HCT116 (cell line): ENCODE measurements at regions not wholly inside any gene's neighbourhood (a gene's known extent, or its start where the extent isn't known, plus 50 kb on each side); places are given as distances from the start of the nearest gene placed in this dataset.

Experiments
- ATAC-seq: fragments of 200-7000 bp; cut with Tn5 transposase; 2 replicates; pipeline ENCODE4 v1.9.1; 2020; ENCODE audit warnings: mild to moderate bottlenecking, moderate library complexity
- BruUV-seq: library from RNA; stranded (reverse); fragments of 400-500 nt; replicated peaks from 2 replicates; lab custom pipeline; 2021; lab: Mats Ljungman, UMichigan
- CTCF ChIA-PET: fragments of 300-600 bp; sonication (Branson Sonifier 250); formaldehyde crosslinking; loops from one replicate; lab custom pipeline; 2021; ENCODE audit warnings: antibody characterized with exemption; lab: Charles Lee
- POLR2A ChIA-PET: fragments of 300-600, 350-600 bp; sonication (Branson Sonifier 250); formaldehyde crosslinking; loops from one replicate; lab custom pipeline; 2021; ENCODE audit warnings: antibody characterized with exemption; lab: Charles Lee
- RAD21 ChIA-PET, 2 experiments: fragments of 300-600 bp; sonication (Branson Sonifier 250); formaldehyde crosslinking; loops; one replicate each; lab custom pipeline; 2023; ENCODE audit warnings: low total read pairs in 2 of 2; ENCODE audit not compliant: uncharacterized antibody in 2 of 2, unreplicated experiment in 2 of 2, low non-redundant PET in 1 of 2; lab: Charles Lee
- DNase-seq: peaks from one replicate; pipeline ENCODE4 v3.0.0-alpha.2; 2010; ENCODE audit warnings: low read depth, low spot score
- H2AFZ ChIP-seq: fragments of 200-600 bp; shearing (Covaris generic), sonication (generic); 2 replicates; pipeline ENCODE4 v1.6.1; 2017; ENCODE audit warnings: low read depth, mixed run types, mixed read lengths, antibody characterized with exemption, low read length; ENCODE audit not compliant: poor library complexity, severe bottlenecking
- H3K27ac ChIP-seq: 2 replicates; pipeline ENCODE4 v1.5.1; 2012; ENCODE audit warnings: low read depth, low read length
- H3K27me3 ChIP-seq: fragments of 200-600 bp; sonication (generic); 2 replicates; pipeline ENCODE4 v1.6.1; 2016; ENCODE audit warnings: mixed run types, low read length, mixed read lengths; ENCODE audit not compliant: insufficient read depth
- H3K36me3 ChIP-seq, 2 experiments: fragments of 200-500 bp in 1 of 2; fragments of 200-600 bp in 1 of 2; sonication (Bioruptor generic) in 1 of 2; sonication (generic) in 1 of 2; 2 replicates each; pipeline versions ENCODE4 v1.5.1 to v1.6.1; 2014 to 2016; ENCODE audit warnings: low read length in 2 of 2, inconsistent platforms in 1 of 2, mixed read lengths in 1 of 2, mixed run types in 1 of 2; ENCODE audit not compliant: insufficient read depth in 2 of 2, control insufficient read depth in 1 of 2
- H3K4me1 ChIP-seq, 2 experiments: fragments of 200-600 bp in 1 of 2; sonication (generic) in 1 of 2; 2 replicates each; pipeline versions ENCODE4 v1.5.1 to v1.6.1; 2012 to 2017; ENCODE audit warnings: low read length in 2 of 2, inconsistent platforms in 1 of 2, mild to moderate bottlenecking in 1 of 2, mixed read lengths in 1 of 2, mixed run types in 1 of 2, moderate library complexity in 1 of 2; ENCODE audit not compliant: insufficient read depth in 2 of 2, control insufficient read depth in 1 of 2
- H3K4me2 ChIP-seq: fragments of 200-600 bp; sonication (generic); 2 replicates; pipeline ENCODE4 v1.6.1; 2017; ENCODE audit warnings: mixed run types, low read length, mixed read lengths
- H3K4me3 ChIP-seq, 2 experiments: fragments of 200-600 bp in 1 of 2; sonication (generic) in 1 of 2; replicated peaks in 1 of 2; 2 replicates each; pipeline ENCODE4 v1.5.1; 2011 to 2016; ENCODE audit warnings: low read length in 2 of 2, control low read depth in 1 of 2, low read depth in 1 of 2, mild to moderate bottlenecking in 1 of 2, mixed read lengths in 1 of 2, mixed run types in 1 of 2
- H3K79me2 ChIP-seq: fragments of 200-600 bp; sonication (generic); 2 replicates; pipeline ENCODE4 v1.6.1; 2017; ENCODE audit warnings: mild to moderate bottlenecking, mixed run types, low read length, moderate library complexity, mixed read lengths; ENCODE audit not compliant: insufficient read depth
- H3K9ac ChIP-seq: fragments of 200-600 bp; sonication (generic); 2 replicates; pipeline ENCODE4 v1.6.1; 2016; ENCODE audit warnings: low read length, mixed read lengths
- H3K9me2 ChIP-seq: fragments of 200-600 bp; sonication (generic), shearing (Covaris generic); 2 replicates; pipeline ENCODE4 v1.6.1; 2017; ENCODE audit warnings: mixed run types, mild to moderate bottlenecking, moderate library complexity; ENCODE audit not compliant: insufficient read depth
- H3K9me3 ChIP-seq, 2 experiments: fragments of 200-500 bp in 1 of 2; fragments of 200-600 bp in 1 of 2; sonication (Bioruptor generic) in 1 of 2; sonication (generic) in 1 of 2; 2 replicates each; pipeline ENCODE4 v1.6.1; 2014 to 2017; ENCODE audit warnings: low read length in 2 of 2, mixed read lengths in 2 of 2, inconsistent platforms in 1 of 2, low read depth in 1 of 2, mild to moderate bottlenecking in 1 of 2, mixed run types in 1 of 2, moderate library complexity in 1 of 2; ENCODE audit not compliant: control insufficient read depth in 1 of 2, insufficient read depth in 1 of 2
- H4K20me1 ChIP-seq: fragments of 200-600 bp; sonication (generic), shearing (Covaris generic); 2 replicates; pipeline ENCODE4 v1.6.1; 2017; ENCODE audit warnings: mixed run types, mild to moderate bottlenecking, moderate library complexity; ENCODE audit not compliant: insufficient read depth
- CBX3 ChIP-seq: IDR thresholded peaks from 2 replicates; pipeline ENCODE4 v1.6.1; 2012; ENCODE audit warnings: low read depth
- EZH2 ChIP-seq: fragments of 200-600 bp; sonication (generic); IDR thresholded peaks from 2 replicates; pipeline ENCODE4 v1.6.1; 2017; ENCODE audit warnings: antibody characterized with exemption, mixed run types
- EZH2phosphoT487 ChIP-seq: fragments of 200-600 bp; IDR thresholded peaks from 2 replicates; pipeline ENCODE4 v1.6.1; 2018; ENCODE audit warnings: antibody characterized with exemption, borderline replicate concordance
- FOSL1 ChIP-seq: IDR thresholded peaks from 2 replicates; pipeline ENCODE4 v1.6.1; 2012; ENCODE audit warnings: low read depth
- POLR2A ChIP-seq: IDR thresholded peaks from 2 replicates; pipeline ENCODE4 v1.7.0; 2011; ENCODE audit warnings: borderline replicate concordance; ENCODE audit not compliant: insufficient read depth, insufficient read length; ENCODE audit errors: extremely low read depth
- POLR2AphosphoS5 ChIP-seq: IDR thresholded peaks from 2 replicates; pipeline ENCODE4 v1.6.1; 2011; ENCODE audit warnings: mild to moderate bottlenecking, low read depth, low read length, moderate library complexity
- RAD21 ChIP-seq: IDR thresholded peaks from 2 replicates; pipeline ENCODE4 v1.6.1; 2012; ENCODE audit warnings: low read depth, mild to moderate bottlenecking
- SIN3A ChIP-seq: IDR thresholded peaks from 2 replicates; pipeline ENCODE4 v1.6.1; 2012; ENCODE audit warnings: low read depth
- SP1 ChIP-seq: IDR thresholded peaks from 2 replicates; pipeline ENCODE4 v1.6.1; 2012; ENCODE audit warnings: low read depth
- SRF ChIP-seq: IDR thresholded peaks from 2 replicates; pipeline ENCODE4 v1.6.1; 2012; ENCODE audit warnings: low read depth
- TCF7L2 ChIP-seq: IDR thresholded peaks from 2 replicates; pipeline ENCODE4 v1.7.0; 2011; ENCODE audit warnings: borderline replicate concordance, inconsistent platforms; ENCODE audit not compliant: insufficient read depth, insufficient read length; ENCODE audit errors: extremely low read depth
- YY1 ChIP-seq: IDR thresholded peaks from 2 replicates; pipeline ENCODE4 v1.6.1; 2011; ENCODE audit warnings: low read length, low read depth, moderate library complexity, mild to moderate bottlenecking; ENCODE audit not compliant: insufficient replicate concordance; ENCODE audit errors: extremely low read depth
- ZFX ChIP-seq: fragments of 450-650 bp; IDR thresholded peaks from 2 replicates; pipeline ENCODE4 v1.6.1; 2017
- intact Hi-C: fragments of 100-400 bp; cut with micrococcal nuclease; formaldehyde crosslinking; loops from 2 replicates; pipeline ENCODE4 v1.10.0; 2022
- TF ChIP-seq, protein P1 (sequence below): IDR thresholded peaks from 2 replicates; pipeline ENCODE4 v1.6.1; 2012
- TF ChIP-seq, protein P2 (sequence below): IDR thresholded peaks from 2 replicates; pipeline ENCODE4 v1.6.1; 2012; ENCODE audit warnings: low read depth
- TF ChIP-seq, protein P3 (sequence below): IDR thresholded peaks from 2 replicates; pipeline ENCODE4 v1.6.1; 2012
- TF ChIP-seq, protein P4 (sequence below): IDR thresholded peaks from 2 replicates; pipeline ENCODE4 v1.6.1; 2011; ENCODE audit warnings: mild to moderate bottlenecking, low read length, moderate library complexity; ENCODE audit not compliant: insufficient replicate concordance; ENCODE audit errors: extremely low read depth
- TF ChIP-seq, protein P5 (sequence below), 3 experiments: fragments of 200-600 bp in 1 of 3; sonication (generic) in 1 of 3; IDR thresholded peaks in 2 of 3; conservative IDR thresholded peaks in 1 of 3; 2 replicates each; pipeline ENCODE4 v1.5.1; 2012 to 2017; ENCODE audit warnings: low read depth in 2 of 3, low read length in 2 of 3, antibody characterized with exemption in 1 of 3, borderline replicate concordance in 1 of 3, control low read depth in 1 of 3, mild to moderate bottlenecking in 1 of 3, mixed read lengths in 1 of 3, mixed run types in 1 of 3, moderate library complexity in 1 of 3; ENCODE audit not compliant: insufficient read depth in 1 of 3

DNA sequence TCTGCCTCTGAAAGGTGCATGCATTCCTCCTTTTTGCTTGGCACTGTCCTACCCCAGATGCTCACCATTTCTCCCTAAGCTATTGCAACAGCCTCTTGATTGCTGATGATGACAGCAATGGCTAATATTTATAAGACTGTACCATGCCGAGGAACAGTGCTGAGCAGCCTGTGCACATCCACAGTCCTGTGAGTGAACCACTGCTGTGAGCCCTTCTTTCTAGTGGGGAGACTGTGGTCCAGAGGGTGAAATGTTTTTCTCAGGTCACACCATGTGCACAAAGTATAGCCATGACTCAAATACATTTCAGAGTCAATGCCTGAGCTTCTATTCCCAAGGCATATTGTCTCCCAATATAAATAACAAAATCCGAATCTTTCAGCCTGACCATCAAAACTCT is 231.2 kb upstream of the LRTM1 start:
- no TSS peak for BruUV-seq
- no peak overlapping the region for H3K4me3 ChIP-seq
- H3K9ac ChIP-seq = no peak overlapping the region
- H3K27me3 ChIP-seq = no peaks in the 10 kb centered on the region
- no peaks in the 10 kb centered on the region for H3K4me1 ChIP-seq
- RAD21 ChIA-PET = no interaction called here
- no peak for TF ChIP-seq POLR2A
- TF ChIP-seq SRF = no peak
- TF ChIP-seq CBX3 = no peak
- no peak for TF ChIP-seq EZH2phosphoT487
- TF ChIP-seq RAD21 = no peak
- TF ChIP-seq, protein P1, sequence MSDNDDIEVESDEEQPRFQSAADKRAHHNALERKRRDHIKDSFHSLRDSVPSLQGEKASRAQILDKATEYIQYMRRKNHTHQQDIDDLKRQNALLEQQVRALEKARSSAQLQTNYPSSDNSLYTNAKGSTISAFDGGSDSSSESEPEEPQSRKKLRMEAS = no peak
- TF ChIP-seq, protein P2, sequence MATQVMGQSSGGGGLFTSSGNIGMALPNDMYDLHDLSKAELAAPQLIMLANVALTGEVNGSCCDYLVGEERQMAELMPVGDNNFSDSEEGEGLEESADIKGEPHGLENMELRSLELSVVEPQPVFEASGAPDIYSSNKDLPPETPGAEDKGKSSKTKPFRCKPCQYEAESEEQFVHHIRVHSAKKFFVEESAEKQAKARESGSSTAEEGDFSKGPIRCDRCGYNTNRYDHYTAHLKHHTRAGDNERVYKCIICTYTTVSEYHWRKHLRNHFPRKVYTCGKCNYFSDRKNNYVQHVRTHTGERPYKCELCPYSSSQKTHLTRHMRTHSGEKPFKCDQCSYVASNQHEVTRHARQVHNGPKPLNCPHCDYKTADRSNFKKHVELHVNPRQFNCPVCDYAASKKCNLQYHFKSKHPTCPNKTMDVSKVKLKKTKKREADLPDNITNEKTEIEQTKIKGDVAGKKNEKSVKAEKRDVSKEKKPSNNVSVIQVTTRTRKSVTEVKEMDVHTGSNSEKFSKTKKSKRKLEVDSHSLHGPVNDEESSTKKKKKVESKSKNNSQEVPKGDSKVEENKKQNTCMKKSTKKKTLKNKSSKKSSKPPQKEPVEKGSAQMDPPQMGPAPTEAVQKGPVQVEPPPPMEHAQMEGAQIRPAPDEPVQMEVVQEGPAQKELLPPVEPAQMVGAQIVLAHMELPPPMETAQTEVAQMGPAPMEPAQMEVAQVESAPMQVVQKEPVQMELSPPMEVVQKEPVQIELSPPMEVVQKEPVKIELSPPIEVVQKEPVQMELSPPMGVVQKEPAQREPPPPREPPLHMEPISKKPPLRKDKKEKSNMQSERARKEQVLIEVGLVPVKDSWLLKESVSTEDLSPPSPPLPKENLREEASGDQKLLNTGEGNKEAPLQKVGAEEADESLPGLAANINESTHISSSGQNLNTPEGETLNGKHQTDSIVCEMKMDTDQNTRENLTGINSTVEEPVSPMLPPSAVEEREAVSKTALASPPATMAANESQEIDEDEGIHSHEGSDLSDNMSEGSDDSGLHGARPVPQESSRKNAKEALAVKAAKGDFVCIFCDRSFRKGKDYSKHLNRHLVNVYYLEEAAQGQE = no peak
- no peak for TF ChIP-seq FOSL1
- no peak for TF ChIP-seq SIN3A
- TF ChIP-seq EZH2 = no peak
- TF ChIP-seq ZFX = no peak
- TF ChIP-seq, protein P3, sequence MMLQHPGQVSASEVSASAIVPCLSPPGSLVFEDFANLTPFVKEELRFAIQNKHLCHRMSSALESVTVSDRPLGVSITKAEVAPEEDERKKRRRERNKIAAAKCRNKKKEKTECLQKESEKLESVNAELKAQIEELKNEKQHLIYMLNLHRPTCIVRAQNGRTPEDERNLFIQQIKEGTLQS = no peak
- no peak for TF ChIP-seq TCF7L2
- no peak for TF ChIP-seq YY1
- TF ChIP-seq, protein P4, sequence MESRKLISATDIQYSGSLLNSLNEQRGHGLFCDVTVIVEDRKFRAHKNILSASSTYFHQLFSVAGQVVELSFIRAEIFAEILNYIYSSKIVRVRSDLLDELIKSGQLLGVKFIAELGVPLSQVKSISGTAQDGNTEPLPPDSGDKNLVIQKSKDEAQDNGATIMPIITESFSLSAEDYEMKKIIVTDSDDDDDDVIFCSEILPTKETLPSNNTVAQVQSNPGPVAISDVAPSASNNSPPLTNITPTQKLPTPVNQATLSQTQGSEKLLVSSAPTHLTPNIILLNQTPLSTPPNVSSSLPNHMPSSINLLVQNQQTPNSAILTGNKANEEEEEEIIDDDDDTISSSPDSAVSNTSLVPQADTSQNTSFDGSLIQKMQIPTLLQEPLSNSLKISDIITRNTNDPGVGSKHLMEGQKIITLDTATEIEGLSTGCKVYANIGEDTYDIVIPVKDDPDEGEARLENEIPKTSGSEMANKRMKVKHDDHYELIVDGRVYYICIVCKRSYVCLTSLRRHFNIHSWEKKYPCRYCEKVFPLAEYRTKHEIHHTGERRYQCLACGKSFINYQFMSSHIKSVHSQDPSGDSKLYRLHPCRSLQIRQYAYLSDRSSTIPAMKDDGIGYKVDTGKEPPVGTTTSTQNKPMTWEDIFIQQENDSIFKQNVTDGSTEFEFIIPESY = no peak
- TF ChIP-seq, protein P5, sequence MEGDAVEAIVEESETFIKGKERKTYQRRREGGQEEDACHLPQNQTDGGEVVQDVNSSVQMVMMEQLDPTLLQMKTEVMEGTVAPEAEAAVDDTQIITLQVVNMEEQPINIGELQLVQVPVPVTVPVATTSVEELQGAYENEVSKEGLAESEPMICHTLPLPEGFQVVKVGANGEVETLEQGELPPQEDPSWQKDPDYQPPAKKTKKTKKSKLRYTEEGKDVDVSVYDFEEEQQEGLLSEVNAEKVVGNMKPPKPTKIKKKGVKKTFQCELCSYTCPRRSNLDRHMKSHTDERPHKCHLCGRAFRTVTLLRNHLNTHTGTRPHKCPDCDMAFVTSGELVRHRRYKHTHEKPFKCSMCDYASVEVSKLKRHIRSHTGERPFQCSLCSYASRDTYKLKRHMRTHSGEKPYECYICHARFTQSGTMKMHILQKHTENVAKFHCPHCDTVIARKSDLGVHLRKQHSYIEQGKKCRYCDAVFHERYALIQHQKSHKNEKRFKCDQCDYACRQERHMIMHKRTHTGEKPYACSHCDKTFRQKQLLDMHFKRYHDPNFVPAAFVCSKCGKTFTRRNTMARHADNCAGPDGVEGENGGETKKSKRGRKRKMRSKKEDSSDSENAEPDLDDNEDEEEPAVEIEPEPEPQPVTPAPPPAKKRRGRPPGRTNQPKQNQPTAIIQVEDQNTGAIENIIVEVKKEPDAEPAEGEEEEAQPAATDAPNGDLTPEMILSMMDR (IDR thresholded peaks at IDR 0.05 in 2 of 3, conservative IDR thresholded peaks at IDR 0.05 in 1 of 3; ENCODE audit: borderline replicate concordance in 1 of 3, insufficient read depth in 1 of 3, low read depth in 2 of 3, low read length in 2 of 3) = no peak
- no peak for TF ChIP-seq SP1
- TF ChIP-seq POLR2AphosphoS5 = no peak
- peaks cover 0 to 25% of the 10 kb centered on the region in 2 experiments; a peak in 2 of 4 replicates for H3K9me3 ChIP-seq
- H3K27ac ChIP-seq = no peak overlapping the region
- no peaks in the 10 kb centered on the region for H3K9me2 ChIP-seq
- no peaks in the 10 kb centered on the region for H4K20me1 ChIP-seq
- DNase-seq (no peak), ATAC-seq (no peak)
- CTCF ChIA-PET = no interaction called here
- H2AFZ ChIP-seq = no peak overlapping the region
- POLR2A ChIA-PET = no interaction called here
- no peak overlapping the region for H3K4me2 ChIP-seq
- no peaks in the 10 kb centered on the region for H3K79me2 ChIP-seq
- intact Hi-C loops = no loop called here
- H3K36me3 ChIP-seq = no peaks in the 10 kb centered on the region
